ENCODE measurements at regions not wholly inside any gene's neighbourhood (a gene's known extent, or its start where the extent isn't known, plus 50 kb on each side); places are given as distances from the start of the nearest gene placed in this dataset.

DNA sequence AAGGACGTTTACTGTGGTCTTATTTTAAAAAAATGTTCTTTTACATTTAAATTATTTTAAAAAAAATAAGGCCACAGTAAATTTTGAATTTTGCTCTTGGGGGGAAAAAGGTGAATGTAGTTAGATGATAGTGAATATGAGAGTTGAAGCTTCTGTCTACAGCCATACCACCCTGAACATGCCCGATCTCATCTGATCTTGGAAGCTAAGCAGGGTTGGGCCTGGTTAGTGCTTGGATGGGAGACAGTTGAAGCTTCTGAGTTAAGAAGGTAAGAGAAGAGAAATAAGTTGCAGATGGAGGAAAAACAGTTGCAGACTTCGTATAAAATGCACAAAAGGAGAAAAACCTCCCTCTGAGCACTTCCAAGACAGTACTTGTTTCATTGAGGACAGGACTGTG is 115.6 kb upstream of the NR3C2 start:
- no peak for TF ChIP-seq ZNF274 (IDR thresholded peaks at IDR 0.05; ENCODE audit: low read depth, low read length)
- TF ChIP-seq YY1 (IDR thresholded peaks at IDR 0.05; ENCODE audit: insufficient read depth, insufficient read length): no peak
- no peak for TF ChIP-seq SUZ12 (IDR thresholded peaks at IDR 0.05; ENCODE audit: extremely low read depth, insufficient read depth, insufficient read length)

Data from NT2/D1 (cell line).